8988T (cell line): ENCODE measurements at regions not wholly inside any gene's neighbourhood (a gene's known extent, or its start where the extent isn't known, plus 50 kb on each side); places are given as distances from the start of the nearest gene placed in this dataset.
A peak's percentile ranks its signal among the peaks of the same experiment; 100 is the strongest.
"Not testable (repeated sequence)": the region's sequence is repeated elsewhere in the genome, so short reads cannot be mapped to it uniquely, and the experiment has no call there.

ENCODE experiments used
- DNase-seq: peaks from one replicate; pipeline ENCODE4 v3.0.0; 2011

DNA sequence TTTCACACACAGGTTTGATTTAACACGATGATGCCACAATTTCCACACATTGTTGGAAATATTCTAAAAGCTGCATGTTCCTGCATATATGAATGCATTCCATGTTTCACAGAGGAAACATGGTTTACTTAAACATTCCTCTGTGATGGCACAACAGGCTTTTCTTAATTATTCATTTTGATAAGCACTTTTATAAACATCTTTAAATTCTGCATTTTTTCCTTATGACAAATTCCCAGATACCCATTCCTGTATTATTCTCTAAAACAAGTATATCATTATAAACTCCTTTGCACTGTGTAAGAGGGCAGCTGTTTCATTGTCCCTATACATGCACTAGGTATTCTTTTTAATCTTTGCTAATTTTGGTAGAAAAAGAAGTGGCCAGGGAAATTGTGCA lies 532.3 kb downstream of the SOX6 start:
- DNase-seq, result no peak

DNA sequence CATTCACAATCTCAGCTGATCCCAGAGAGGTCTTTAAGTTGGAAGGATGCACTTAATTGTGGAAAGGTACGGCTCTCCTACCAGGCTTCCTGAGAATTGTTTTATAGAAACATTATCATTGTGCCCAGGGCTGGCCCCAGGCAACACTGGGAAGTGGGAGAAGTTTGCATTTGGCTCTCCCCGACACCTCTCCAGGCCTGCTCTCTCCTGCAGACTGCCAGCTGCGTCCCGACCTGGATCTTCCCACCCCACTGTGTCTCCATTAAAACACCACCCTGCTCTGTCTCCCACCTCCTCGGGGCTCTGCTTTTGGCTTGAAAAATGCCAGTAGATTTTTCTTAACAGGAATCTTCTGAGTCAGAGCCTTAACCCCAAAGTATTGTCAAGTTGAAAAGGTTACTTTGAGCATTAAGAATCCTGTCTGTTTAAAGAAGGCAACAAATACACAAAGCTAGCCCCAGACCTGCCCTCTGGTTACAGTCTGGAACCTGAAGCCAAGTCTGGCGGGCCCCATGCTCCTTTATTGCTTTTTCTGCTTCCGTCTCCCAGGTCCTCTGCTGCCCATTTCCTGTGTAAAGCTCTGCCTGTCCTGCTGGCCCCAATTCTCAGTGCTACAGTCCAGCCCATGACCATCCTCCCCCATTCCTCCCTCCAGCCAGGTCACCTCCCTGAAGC lies 530.2 kb downstream of the SOX6 start:
- DNase-seq, result no peak

DNA sequence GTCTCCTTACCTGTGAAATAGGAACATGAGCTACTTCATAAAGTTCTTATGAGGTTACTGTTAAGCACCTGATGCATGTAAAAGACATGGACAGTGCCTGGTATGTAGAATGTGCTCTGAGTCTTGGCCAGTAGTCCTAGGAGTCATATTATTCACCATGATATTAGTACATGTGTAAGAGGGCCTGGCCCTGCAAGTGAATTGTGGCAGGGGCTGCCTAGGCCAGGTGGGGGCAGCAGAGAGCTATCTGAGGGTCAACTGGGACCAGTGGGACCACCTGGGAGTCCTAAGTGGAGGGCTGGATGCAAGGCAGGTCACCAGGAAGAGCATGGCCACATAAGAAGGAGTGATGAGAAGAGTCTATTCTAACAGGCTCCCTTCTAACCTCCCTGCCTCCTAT lies 529.5 kb downstream of the SOX6 start:
- DNase-seq, result peak; percentile 31

DNA sequence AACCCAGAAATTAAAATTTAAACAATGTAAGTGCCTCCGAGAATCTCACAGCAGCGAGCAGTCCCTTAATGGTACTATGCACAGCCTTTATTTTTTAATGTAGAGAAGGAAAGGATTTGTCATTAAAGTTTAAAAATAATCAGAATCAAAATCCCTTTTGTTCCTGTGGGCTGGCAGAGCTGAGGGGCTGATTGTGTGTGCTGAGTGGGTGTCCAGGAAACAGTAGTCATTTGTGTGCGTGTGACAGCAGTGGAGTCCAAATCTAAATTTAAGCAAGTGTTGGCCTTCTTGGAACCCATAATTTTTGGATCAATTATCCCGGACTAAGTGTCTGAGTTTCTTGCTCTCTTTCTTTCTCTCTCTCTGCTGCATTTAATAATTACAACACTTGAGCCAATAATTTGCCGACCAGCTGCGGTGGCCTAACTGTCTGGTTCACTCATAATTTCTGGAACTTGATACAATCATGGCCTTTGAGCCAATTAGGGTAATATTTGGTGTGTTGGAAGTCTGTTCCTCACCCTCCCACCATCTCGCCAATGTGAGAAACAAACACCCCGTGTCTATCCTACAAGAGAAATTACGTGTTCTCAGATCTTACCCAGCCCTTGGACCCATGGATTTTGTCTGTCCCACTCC lies 528.0 kb downstream of the SOX6 start:
- DNase-seq, result no peak

DNA sequence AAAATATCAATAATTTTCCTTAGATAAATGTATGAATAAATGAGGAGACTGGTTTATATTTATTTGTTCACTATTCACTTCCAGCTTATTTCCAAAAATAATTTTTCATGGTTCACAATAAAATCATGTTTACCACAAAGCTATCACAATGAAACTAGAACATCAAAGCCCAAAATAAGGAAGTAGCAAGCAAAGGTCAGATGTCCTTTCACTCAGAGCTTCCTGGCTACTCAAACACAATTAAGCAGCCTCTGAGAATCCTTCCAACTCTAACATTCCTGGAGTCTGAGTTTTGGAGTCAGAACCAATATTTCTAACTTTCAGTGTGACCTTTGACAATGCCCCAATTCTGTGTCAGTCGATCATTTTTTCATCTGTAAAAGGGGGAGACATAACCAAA lies 527.0 kb downstream of the SOX6 start:
- no peak for DNase-seq

DNA sequence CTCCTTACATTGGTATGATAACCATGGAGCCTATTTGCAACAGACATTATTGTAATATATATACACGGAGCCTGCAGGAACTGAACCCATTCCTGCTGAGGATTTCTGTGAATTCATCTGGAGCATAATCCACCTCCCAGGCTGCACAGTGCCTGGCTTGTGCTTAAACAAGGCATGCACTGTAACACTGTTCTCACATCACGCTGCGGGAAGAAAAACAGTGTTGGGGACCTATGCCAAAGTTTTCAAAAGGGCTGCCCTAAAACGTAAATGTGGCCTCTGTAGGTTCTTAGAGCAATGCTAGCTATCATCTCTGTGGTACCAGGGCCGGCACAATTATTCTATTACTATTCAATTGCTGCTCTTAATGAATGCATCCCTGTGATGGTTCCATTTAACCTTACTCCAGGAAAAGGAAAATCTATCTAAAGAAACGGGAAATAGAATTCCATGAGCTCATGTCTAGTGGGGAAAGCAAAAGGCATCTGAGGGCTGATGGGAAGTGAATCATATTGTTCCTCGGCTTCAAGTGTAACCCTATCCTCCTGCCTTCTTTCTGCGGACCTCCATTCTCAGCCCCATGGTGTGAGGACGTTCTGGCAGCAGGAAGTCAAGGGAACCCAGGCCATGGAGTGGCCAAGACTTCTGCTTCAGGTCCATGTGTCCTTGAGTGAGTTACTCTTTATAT lies 525.5 kb downstream of the SOX6 start:
- DNase-seq, result no peak

DNA sequence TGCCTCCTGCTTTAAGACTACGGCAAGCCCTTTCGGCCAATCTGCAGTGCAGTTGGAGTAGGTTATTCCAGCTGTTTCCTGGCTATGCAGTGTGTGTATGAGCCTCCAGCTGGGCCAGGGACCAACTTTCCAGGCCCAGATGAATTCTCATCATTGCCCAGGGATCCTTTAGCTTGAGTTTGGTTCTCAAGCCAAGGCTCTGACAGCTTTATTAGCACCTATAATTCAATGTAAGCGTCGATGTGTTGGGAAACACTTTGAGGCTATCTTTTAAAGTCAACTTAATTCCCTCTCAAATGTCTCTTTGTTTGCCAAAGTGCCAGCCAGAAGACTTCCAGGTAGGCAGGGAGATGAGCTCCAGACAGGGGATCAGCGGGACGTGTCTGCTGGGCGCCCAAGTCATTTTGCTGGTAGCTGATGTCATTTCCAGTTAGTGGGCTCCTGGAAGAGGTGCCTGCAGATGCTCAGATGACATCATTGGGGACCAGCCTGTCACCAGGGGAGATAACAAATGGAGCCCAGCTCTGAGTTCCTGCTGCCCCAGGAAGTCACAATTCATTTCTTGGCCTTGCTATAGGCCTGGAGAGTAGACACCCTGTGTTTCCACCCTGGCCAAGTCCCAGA lies 520.4 kb downstream of the SOX6 start:
- no peak for DNase-seq

DNA sequence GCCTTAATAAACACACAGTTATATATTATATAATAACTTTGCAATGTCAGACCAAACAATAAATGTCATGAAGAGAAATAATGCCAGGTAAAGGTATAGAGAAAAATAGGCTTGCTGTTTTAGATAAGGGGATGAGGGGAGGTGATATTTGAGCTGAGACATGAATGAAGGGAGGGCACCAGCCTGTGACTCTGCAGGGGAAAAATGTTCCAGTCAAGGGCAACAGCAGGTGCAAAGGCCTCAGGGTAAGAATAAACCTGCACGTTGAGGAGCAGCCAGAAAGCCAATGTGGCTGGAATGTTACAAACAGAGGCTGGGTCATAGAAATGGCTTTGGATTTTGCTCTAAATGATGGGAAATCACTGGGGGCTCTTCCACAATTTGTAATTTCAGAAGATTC lies 519.6 kb downstream of the SOX6 start:
- no peak for DNase-seq

DNA sequence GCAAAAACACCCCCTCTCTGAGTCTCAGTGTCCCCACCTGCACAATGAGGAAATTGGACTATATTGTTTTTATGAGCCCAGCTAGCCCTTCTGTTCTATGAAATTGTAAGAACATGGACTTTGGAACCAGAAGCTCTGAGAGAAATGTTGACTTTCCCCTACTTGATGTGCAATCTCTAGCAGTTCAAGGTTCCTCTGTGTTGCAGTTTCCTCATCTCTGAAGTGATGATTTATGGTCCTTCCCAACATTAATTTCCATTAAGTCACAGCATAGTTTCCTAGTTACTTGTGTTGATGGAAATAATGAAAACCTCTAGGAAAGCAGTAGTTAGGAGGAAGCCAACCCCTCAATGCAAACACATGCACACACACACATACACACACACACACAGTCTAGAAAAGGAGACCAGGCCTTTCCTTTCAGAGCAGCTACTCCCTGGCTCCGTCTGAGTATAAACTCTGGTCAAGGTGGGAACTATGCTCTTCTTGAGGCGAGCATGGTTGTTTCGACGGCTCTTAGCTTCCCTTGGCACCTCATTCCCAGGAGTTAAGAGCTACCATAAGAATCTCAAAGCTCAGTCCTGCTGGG lies 518.4 kb downstream of the SOX6 start:
- no peak for DNase-seq

DNA sequence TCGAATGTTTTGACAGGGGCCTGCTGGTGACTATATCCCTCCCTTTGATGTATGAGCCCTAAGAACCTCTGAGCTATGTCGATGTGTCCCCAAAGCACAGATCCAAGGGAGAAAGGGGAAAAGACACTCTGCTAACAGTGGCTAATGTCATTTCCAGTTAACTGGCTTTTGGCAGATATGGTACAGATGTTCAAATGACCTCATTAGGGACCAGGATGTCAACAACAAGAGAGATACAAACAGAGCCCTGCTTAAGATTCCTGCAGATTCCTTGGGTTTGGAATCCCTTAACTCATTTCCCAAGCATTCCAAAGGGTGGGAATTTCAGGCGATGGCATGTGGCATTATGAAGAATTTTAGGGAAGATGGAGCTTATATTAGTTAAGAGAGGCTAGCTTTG lies 517.3 kb downstream of the SOX6 start:
- no peak for DNase-seq

DNA sequence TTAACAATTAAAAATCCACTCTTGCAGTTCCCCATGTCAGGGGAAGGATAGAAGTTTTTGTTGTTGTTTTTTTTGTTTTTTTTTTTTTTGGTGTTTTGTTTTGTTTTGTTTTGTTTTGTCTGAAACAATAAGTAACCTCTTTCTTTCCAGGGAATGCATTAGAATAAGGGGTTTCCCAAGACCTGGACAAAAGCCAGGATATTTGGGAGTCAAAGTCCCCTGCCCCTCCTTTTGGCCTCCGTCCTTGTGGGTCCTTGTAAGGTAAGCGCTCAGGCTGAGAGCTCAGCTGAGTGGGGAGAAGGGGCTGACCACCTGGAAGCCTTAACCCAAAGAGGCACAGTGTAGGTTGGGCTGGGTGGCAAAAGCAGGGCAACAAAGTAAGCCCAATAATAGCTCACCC lies 515.4 kb downstream of the SOX6 start:
- DNase-seq, result no peak

DNA sequence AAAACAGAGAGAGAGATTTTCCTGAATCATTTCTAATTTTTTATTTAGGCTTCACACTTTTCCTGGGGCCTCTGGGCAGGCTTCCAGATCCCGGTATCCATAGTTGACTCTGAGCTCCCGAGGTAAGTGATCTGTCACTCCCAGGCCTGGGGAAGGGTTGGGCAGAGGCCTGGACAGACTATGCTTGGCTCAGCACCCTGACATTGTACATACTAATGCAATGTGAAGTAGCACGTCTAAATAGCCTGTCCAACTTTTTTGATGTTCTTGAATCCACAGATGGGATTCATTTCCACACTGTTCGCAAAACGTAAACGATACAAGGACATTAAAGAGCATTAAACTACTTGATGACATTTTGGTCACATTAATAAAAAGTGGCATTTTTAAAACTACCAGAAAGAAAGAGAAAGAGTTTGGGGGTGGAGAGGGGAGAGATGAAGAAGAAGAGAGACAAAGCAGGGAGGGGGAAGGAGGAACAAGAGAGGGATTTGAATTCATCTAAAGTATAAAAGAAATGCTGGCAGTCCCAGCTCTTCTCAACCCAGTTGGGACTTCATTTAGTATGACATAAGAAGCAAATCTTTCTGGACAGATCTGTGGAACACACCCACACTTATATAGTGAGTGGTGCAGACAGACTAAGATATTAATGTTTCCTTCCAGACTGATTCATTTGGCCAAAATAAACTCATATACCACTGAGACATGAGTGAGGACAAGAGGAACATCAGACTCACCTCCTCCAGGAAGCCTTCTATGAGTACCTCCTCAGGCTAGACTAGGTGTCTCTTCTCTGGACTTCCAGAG lies 514.2 kb downstream of the SOX6 start:
- no peak for DNase-seq

DNA sequence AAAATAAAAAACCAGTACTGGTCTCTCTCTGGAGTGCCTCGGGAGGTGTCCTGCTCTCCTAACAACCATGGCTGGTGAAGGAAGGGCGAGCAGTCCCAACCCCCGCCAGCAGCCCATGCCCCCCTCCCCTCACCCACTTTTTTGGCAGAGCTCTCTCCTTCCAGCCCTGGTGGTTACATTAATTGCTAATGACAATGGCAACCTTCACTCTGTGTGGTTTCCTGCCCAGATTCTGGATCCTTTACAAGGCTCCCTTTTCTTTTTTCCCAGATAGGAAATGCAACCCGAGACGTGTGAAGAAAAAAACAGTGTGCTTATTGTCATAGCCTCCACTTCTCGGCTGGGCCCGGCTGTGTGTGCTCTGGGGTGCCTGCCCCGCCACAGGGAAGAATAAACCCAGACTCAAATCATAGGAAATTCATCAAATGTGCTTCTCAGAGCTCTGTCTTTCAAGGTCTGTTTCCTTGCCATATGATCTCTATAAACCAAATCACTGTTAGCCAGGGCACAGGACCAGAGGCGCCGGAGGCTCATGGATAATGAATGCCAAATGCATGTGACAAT lies 513.0 kb downstream of the SOX6 start:
- no peak for DNase-seq

DNA sequence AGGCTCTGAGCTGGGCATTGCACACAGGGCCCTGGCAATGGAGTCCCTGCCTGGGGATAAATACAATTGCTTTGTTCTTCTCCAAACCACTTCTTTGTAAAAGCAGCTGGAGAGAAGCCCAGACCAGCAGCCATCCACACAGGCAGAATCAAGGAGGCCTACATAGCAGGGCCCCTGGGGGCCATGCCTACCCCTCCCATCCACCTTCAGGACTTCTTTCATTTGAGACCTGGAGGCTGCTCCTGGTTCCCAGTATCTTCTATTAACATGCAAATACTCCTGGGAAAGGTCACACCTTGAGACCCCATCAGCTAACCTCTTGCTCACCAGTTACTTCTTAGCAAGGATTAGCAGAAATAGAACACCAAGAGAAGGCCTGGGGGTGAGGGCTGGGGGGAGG lies 511.1 kb downstream of the SOX6 start:
- DNase-seq, result no peak

DNA sequence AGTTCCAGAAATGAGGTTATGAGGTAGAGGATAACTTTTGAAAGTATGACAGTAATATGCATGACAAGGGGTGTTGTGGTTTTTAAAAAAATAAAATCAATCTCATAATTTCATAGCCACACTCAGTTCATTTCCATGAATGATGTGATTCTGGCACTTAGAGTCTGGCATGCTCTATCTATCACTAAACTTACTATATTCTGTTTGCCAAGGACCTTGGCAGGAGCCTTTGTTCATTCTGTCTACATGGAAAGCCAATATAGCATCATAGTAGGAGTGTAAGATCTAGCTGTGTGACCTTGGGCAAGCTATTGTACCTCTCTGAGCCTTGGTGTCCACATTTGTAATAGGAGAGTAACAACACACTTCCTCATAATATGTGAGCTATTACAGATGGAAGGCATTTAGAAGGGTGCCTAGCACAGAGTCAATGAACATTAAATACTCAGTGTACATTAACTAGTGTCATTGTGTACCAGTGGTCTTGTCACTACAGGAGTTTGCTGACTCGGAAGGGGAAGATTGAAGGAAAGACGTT lies 507.6 kb downstream of the SOX6 start:
- no peak for DNase-seq

DNA sequence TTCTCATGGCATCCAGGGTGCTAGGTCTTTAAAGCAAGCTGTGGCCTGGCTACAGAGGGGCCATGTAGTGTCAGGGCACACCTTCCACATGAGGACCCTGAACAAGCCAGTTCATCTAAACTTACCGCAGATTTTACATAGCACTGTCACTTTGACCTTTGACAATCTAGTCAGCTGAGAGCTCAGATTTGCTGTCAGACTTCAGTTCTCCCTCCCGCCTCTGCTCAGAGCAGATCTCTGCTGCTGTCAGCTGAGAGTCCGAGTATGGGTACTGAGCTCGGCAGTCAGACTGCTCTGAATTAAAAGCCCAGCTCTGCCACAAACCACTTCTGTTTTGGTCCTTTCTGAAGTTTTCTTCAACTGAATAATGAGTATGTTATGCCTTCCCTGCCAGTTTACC lies 507.1 kb downstream of the SOX6 start:
- no peak for DNase-seq

DNA sequence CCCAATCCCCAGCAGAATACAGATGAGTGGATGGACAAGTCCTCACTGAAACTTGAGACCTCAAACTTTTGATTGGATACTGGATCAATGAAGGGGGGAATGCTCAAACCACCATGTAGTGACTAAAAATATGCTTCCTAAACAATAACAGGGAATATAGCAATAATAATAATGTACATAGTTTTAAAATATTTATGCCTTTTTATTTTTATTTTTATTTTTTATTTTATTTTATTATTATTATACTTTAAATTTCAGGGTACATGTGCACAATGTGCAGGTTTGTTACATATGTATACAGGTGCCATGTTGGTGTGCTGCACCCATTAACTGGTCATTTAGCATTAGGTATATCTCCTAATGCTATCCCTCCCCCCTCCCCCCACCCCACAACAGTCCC lies 506.0 kb downstream of the SOX6 start:
- DNase-seq, result not testable (repeated sequence)

DNA sequence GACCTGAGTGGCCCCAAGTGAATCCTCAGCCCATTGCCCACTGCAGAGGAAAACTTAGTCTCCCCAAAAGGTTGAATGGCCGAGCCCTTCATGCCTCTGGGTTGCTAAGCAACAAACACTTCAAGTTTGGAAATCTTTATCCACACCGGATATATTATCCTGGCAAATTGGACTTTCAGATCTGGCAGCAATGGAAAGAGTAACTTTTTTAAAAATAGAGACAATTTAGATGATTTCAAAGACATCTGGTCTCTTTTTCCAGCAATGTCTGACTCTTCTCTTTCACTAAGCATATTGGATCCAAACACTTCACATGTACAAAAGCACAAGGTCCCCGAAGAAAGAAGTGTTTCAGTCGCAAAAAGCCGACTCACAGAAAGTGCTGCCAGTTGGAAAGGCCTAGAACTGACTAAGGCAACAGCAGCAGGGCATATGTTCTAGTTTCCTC lies 505.3 kb downstream of the SOX6 start:
- DNase-seq, result no peak

DNA sequence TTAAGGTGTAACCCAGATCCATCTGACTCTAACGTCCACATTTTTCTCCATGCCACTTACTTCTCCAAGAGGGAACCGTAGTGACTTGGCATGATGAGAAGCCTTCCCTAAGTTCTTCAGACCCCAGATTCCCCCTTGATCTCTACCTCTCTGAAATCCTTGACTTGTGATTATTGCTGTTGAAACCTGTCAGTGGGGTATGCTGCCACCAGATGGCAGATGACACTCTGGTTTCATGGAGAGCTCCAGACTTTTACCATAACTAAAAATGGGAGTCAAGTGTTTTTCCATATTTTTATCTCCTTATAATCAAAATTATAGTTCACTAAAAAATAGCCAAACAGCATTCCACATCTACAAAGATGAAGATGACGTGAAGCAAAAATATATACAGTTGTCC lies 504.2 kb downstream of the SOX6 start:
- DNase-seq, result no peak

DNA sequence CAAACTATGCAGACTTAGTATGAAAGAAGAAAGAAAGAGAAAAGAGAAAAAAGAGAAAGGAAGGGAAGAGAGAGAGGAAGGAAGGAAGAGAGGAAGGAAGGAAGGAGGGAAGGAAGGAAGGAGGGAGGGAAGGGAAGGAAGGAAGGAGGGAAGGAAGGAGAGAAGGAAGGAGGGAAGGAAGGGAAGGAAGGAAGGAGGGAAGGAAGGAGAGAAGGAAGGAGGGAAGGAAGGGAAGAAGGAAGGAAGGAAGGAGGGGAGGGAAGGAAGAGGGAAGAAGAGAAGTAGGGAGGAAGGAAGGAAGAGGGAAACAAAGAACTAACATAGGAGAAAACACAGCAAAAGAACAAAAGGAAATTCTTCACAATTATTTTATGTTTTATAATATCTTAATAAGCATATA lies 502.1 kb downstream of the SOX6 start:
- DNase-seq, result no peak

DNA sequence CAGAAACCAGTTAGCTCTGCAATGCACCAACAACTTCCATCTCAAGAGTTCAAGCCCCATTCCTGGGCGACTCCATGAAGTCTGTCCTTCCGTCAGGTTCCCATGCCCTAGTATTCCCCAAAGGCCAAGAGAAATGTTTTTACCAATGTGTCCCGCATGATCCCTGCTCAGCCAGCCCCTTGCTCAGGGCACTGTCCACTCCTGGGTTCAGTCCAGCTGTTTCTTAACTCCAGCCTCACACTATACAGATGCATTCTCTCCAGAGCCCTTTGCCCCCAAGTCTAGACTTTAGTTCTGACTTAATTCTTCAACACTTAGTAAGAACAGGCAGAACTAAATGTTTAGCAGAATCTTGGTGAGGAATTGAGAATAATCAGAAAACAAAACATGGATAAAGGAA lies 497.5 kb downstream of the SOX6 start:
- DNase-seq, result no peak

DNA sequence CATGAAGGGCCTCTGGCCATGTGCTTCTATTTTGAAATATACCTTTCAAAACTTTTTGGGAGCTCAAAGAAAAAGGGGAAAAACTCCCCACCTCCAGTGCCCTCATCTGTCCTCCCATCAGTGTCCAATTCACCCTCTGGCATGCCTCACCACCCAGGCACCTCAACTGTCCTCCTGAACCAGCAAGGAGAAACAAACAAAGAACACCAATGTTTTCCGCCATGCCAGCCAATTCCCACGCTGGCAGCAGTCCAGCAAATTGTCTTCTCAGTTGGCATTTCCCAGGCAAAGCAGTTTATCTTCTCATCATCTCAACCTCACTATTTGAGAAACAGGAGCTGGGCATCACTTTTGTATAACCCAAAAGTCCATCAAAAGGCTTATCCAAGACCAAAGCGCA lies 496.9 kb downstream of the SOX6 start:
- DNase-seq, result no peak
